ENCODE measurements at regions not wholly inside any gene's neighbourhood (a gene's known extent, or its start where the extent isn't known, plus 50 kb on each side); places are given as distances from the start of the nearest gene placed in this dataset.

- H3K27ac ChIP-seq (ENCODE audit: low read length): no peak overlapping the region
- no peak overlapping the region for H3K4me3 ChIP-seq (ENCODE audit: low read length)
- no peaks in the 10 kb centered on the region for H3K9me3 ChIP-seq (ENCODE audit: control insufficient read depth, low read depth, low read length)
- no peaks in the 10 kb centered on the region for H3K4me1 ChIP-seq (ENCODE audit: control insufficient read depth, insufficient read depth, low read length)
- H3K27me3 ChIP-seq (ENCODE audit: control insufficient read depth, insufficient read depth, low read length): no peaks in the 10 kb centered on the region
- H3K36me3 ChIP-seq (ENCODE audit: control insufficient read depth, insufficient read depth, low read length): no peaks in the 10 kb centered on the region
- DNase-seq: no peak
- 45% methylated on average over 2 of the region's 3 CpGs for WGBS (ENCODE audit: insufficient coverage, low lambda C conversion rate)
These were observed 328.8 kb upstream of the NOVA1 start for GRCh38 chr14:26926585-26926984.

- WGBS (ENCODE audit: insufficient coverage, low lambda C conversion rate): 50% methylated on average over 1 of the region's 2 CpGs
- DNase-seq: no peak
- no peaks in the 10 kb centered on the region for H3K9me3 ChIP-seq (ENCODE audit: control insufficient read depth, low read depth, low read length)
- no peak overlapping the region for H3K4me3 ChIP-seq (ENCODE audit: low read length)
- no peaks in the 10 kb centered on the region for H3K27me3 ChIP-seq (ENCODE audit: control insufficient read depth, insufficient read depth, low read length)
- H3K27ac ChIP-seq (ENCODE audit: low read length): no peak overlapping the region
- H3K36me3 ChIP-seq (ENCODE audit: control insufficient read depth, insufficient read depth, low read length): no peaks in the 10 kb centered on the region
- H3K4me1 ChIP-seq (ENCODE audit: control insufficient read depth, insufficient read depth, low read length): no peaks in the 10 kb centered on the region
These were observed 330.2 kb upstream of the NOVA1 start for GRCh38 chr14:26928019-26928418.

GRCh38 chr14:26929361-26929760 lies 331.5 kb upstream of the NOVA1 start:
- Histone ChIP-seq H3K4me1 (ENCODE audit: control insufficient read depth, insufficient read depth, low read length) (no peaks in the 10 kb centered on the region), H3K27me3 (ENCODE audit: control insufficient read depth, insufficient read depth, low read length) (no peaks in the 10 kb centered on the region), H3K36me3 (ENCODE audit: control insufficient read depth, insufficient read depth, low read length) (no peaks in the 10 kb centered on the region), H3K4me3 (ENCODE audit: low read length) (no peak overlapping the region), H3K27ac (ENCODE audit: low read length) (no peak overlapping the region), H3K9me3 (ENCODE audit: control insufficient read depth, low read depth, low read length) (no peaks in the 10 kb centered on the region)
- DNase-seq: no peak
- WGBS (ENCODE audit: insufficient coverage, low lambda C conversion rate): no CpG with 5 or more reads among the region's 3 CpGs

GRCh38 chr14:26930576-26930975 lies 332.7 kb upstream of the NOVA1 start:
- no peak overlapping the region for H3K27ac ChIP-seq (ENCODE audit: low read length)
- H3K9me3 ChIP-seq (ENCODE audit: control insufficient read depth, low read depth, low read length): no peaks in the 10 kb centered on the region
- H3K4me1 ChIP-seq (ENCODE audit: control insufficient read depth, insufficient read depth, low read length): no peaks in the 10 kb centered on the region
- H3K4me3 ChIP-seq (ENCODE audit: low read length): no peak overlapping the region
- WGBS (ENCODE audit: insufficient coverage, low lambda C conversion rate): 60% methylated on average over 1 of the region's 2 CpGs
- no peak for DNase-seq
- no peaks in the 10 kb centered on the region for H3K36me3 ChIP-seq (ENCODE audit: control insufficient read depth, insufficient read depth, low read length)
- H3K27me3 ChIP-seq (ENCODE audit: control insufficient read depth, insufficient read depth, low read length): no peaks in the 10 kb centered on the region

- H3K4me3 ChIP-seq (ENCODE audit: low read length): no peak overlapping the region
- WGBS (ENCODE audit: insufficient coverage, low lambda C conversion rate): 100% methylated on average over 1 of the region's 4 CpGs
- no peak for DNase-seq
- no peak overlapping the region for H3K27ac ChIP-seq (ENCODE audit: low read length)
- H3K36me3 ChIP-seq (ENCODE audit: control insufficient read depth, insufficient read depth, low read length): no peaks in the 10 kb centered on the region
- no peaks in the 10 kb centered on the region for H3K27me3 ChIP-seq (ENCODE audit: control insufficient read depth, insufficient read depth, low read length)
- H3K4me1 ChIP-seq (ENCODE audit: control insufficient read depth, insufficient read depth, low read length): no peaks in the 10 kb centered on the region
- no peaks in the 10 kb centered on the region for H3K9me3 ChIP-seq (ENCODE audit: control insufficient read depth, low read depth, low read length)
These were observed 334.8 kb upstream of the NOVA1 start for GRCh38 chr14:26932606-26933005.

- DNase-seq: no peak
- Histone ChIP-seq H3K4me3 (ENCODE audit: low read length) (no peak overlapping the region), H3K27me3 (ENCODE audit: control insufficient read depth, insufficient read depth, low read length) (no peaks in the 10 kb centered on the region), H3K9me3 (ENCODE audit: control insufficient read depth, low read depth, low read length) (no peaks in the 10 kb centered on the region), H3K27ac (ENCODE audit: low read length) (no peak overlapping the region), H3K4me1 (ENCODE audit: control insufficient read depth, insufficient read depth, low read length) (no peaks in the 10 kb centered on the region), H3K36me3 (ENCODE audit: control insufficient read depth, insufficient read depth, low read length) (no peaks in the 10 kb centered on the region)
- WGBS (ENCODE audit: insufficient coverage, low lambda C conversion rate): 80% methylated on average over 4 of the region's 4 CpGs
These were observed 335.6 kb upstream of the NOVA1 start for GRCh38 chr14:26933431-26933830.

GRCh38 chr14:26934151-26934550 lies 336.3 kb upstream of the NOVA1 start:
- Histone ChIP-seq H3K36me3 (ENCODE audit: control insufficient read depth, insufficient read depth, low read length) (no peaks in the 10 kb centered on the region), H3K27me3 (ENCODE audit: control insufficient read depth, insufficient read depth, low read length) (no peaks in the 10 kb centered on the region), H3K4me1 (ENCODE audit: control insufficient read depth, insufficient read depth, low read length) (no peaks in the 10 kb centered on the region), H3K4me3 (ENCODE audit: low read length) (no peak overlapping the region), H3K9me3 (ENCODE audit: control insufficient read depth, low read depth, low read length) (no peaks in the 10 kb centered on the region), H3K27ac (ENCODE audit: low read length) (no peak overlapping the region)
- WGBS (ENCODE audit: insufficient coverage, low lambda C conversion rate): 58% methylated on average over 3 of the region's 3 CpGs
- no peak for DNase-seq

GRCh38 chr14:26935733-26936132 lies 337.9 kb upstream of the NOVA1 start:
- no peak overlapping the region for H3K27ac ChIP-seq (ENCODE audit: low read length)
- H3K4me3 ChIP-seq (ENCODE audit: low read length): no peak overlapping the region
- no peaks in the 10 kb centered on the region for H3K27me3 ChIP-seq (ENCODE audit: control insufficient read depth, insufficient read depth, low read length)
- H3K4me1 ChIP-seq (ENCODE audit: control insufficient read depth, insufficient read depth, low read length): no peaks in the 10 kb centered on the region
- DNase-seq: peak; percentile 1 to 23
- H3K36me3 ChIP-seq (ENCODE audit: control insufficient read depth, insufficient read depth, low read length): no peaks in the 10 kb centered on the region
- H3K9me3 ChIP-seq (ENCODE audit: control insufficient read depth, low read depth, low read length): no peaks in the 10 kb centered on the region
- WGBS (ENCODE audit: insufficient coverage, low lambda C conversion rate): no CpG with 5 or more reads among the region's 4 CpGs

GRCh38 chr14:26938054-26938453 lies 340.2 kb upstream of the NOVA1 start:
- H3K27ac ChIP-seq (ENCODE audit: low read length): no peak overlapping the region
- 100% methylated on average over 1 of the region's 1 CpG for WGBS (ENCODE audit: insufficient coverage, low lambda C conversion rate)

GRCh38 chr14:26939755-26940154 lies 341.9 kb upstream of the NOVA1 start:
- Histone ChIP-seq H3K27ac (ENCODE audit: low read length) (no peak overlapping the region), H3K4me1 (ENCODE audit: control insufficient read depth, insufficient read depth, low read length) (no peaks in the 10 kb centered on the region), H3K9me3 (ENCODE audit: control insufficient read depth, low read depth, low read length) (no peaks in the 10 kb centered on the region), H3K36me3 (ENCODE audit: control insufficient read depth, insufficient read depth, low read length) (no peaks in the 10 kb centered on the region), H3K4me3 (ENCODE audit: low read length) (no peak overlapping the region), H3K27me3 (ENCODE audit: control insufficient read depth, insufficient read depth, low read length) (no peaks in the 10 kb centered on the region)
- WGBS (ENCODE audit: insufficient coverage, low lambda C conversion rate): no CpG with 5 or more reads among the region's 2 CpGs
- no peak for DNase-seq

More at GRCh38 chr14:26938054-26938453, 340.2 kb upstream of the NOVA1 start:
- no peak for DNase-seq
- Histone ChIP-seq H3K9me3 (ENCODE audit: control insufficient read depth, low read depth, low read length) (no peaks in the 10 kb centered on the region), H3K4me1 (ENCODE audit: control insufficient read depth, insufficient read depth, low read length) (no peaks in the 10 kb centered on the region), H3K4me3 (ENCODE audit: low read length) (no peak overlapping the region), H3K36me3 (ENCODE audit: control insufficient read depth, insufficient read depth, low read length) (no peaks in the 10 kb centered on the region), H3K27me3 (ENCODE audit: control insufficient read depth, insufficient read depth, low read length) (no peaks in the 10 kb centered on the region)

GRCh38 chr14:26941521-26941920 lies 343.7 kb upstream of the NOVA1 start:
- no peak overlapping the region for H3K27ac ChIP-seq (ENCODE audit: low read length)
- no peak for DNase-seq
- H3K36me3 ChIP-seq (ENCODE audit: control insufficient read depth, insufficient read depth, low read length): no peaks in the 10 kb centered on the region
- WGBS (ENCODE audit: insufficient coverage, low lambda C conversion rate): no CpG with 5 or more reads among the region's 2 CpGs
- no peaks in the 10 kb centered on the region for H3K27me3 ChIP-seq (ENCODE audit: control insufficient read depth, insufficient read depth, low read length)
- H3K9me3 ChIP-seq (ENCODE audit: control insufficient read depth, low read depth, low read length): no peaks in the 10 kb centered on the region
- no peaks in the 10 kb centered on the region for H3K4me1 ChIP-seq (ENCODE audit: control insufficient read depth, insufficient read depth, low read length)
- no peak overlapping the region for H3K4me3 ChIP-seq (ENCODE audit: low read length)

Measured in large intestine (tissue), 3 donors.